ENCODE measurements at regions not wholly inside any gene's neighbourhood (a gene's known extent, or its start where the extent isn't known, plus 50 kb on each side); places are given as distances from the start of the nearest gene placed in this dataset.
"Not testable (repeated sequence)": the region's sequence is repeated elsewhere in the genome, so short reads cannot be mapped to it uniquely, and the experiment has no call there.

- Histone ChIP-seq H3K4me1 (peaks cover 0 to 13% (median 6%) of the 10 kb centered on the region in 4 donors), H3K27me3 (no peaks in the 10 kb centered on the region), H3K27ac (no peak overlapping the region), H3K36me3 (no peaks in the 10 kb centered on the region), H3K9me3 (peaks cover 0 to 4% (median 0%) of the 10 kb centered on the region in 4 donors), H3K4me3 (no peak overlapping the region)
- 62 to 70% methylated on average over 3 of the region's 3 CpGs for WGBS, 2 donors
- DNase-seq (ENCODE audit: low spot score in 2 of 2), result no peak
- TF ChIP-seq, protein P1, sequence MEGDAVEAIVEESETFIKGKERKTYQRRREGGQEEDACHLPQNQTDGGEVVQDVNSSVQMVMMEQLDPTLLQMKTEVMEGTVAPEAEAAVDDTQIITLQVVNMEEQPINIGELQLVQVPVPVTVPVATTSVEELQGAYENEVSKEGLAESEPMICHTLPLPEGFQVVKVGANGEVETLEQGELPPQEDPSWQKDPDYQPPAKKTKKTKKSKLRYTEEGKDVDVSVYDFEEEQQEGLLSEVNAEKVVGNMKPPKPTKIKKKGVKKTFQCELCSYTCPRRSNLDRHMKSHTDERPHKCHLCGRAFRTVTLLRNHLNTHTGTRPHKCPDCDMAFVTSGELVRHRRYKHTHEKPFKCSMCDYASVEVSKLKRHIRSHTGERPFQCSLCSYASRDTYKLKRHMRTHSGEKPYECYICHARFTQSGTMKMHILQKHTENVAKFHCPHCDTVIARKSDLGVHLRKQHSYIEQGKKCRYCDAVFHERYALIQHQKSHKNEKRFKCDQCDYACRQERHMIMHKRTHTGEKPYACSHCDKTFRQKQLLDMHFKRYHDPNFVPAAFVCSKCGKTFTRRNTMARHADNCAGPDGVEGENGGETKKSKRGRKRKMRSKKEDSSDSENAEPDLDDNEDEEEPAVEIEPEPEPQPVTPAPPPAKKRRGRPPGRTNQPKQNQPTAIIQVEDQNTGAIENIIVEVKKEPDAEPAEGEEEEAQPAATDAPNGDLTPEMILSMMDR (IDR thresholded peaks at IDR 0.05), result no peak
- TF ChIP-seq EP300 (IDR thresholded peaks at IDR 0.05) (no peak), POLR2A (IDR thresholded peaks at IDR 0.05) (no peak)
Observed at GRCh38 chr3:194062830-194063229, 73.1 kb upstream of the HES1 start.

DNA sequence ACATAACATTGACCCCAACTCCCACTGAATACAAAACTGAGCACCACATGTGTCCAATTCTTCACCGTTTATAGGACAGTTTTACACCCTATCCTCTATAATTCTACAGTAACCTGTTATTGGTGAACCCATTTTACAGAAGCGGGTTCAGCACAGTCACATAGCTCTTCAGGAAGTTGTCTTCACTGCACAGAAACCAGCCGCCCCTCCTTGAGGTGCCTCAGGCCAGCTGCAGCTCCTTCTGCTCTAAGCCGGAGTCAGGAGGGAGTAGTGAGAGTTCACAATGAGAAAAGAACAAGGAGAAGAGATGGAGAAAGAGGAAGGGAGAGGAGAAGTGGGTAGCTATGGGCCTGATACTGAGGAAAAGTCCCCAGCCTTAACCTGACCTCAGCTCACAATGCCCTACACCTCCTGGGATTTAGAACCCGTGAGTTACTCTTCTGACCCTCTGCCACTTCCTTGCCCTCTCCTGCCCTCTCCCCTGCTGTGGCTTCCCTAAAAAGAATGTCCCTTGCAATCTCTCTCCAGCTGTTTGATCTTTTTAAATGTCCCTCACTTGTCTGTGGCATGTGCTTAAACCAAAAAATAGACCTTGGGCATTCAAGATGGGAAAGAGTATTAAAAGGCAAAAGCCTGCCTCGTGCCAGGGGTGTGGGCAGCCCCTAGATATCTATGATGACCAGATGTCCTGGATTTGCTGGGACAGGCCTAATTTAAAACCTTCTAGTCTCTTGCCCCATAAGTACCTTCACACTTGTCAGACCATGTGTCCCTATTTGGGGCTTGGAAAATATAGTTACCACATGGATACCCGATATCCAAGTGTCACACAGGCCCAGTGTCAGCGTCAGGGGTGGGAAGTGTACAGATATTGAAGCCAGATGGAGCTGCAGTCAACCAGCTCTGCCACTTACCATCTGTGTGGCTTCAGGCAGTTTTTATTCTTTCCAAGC, 71.3 kb upstream of the HES1 start:
- H3K4me1 ChIP-seq, result no peaks in the 10 kb centered on the region
- H3K36me3 ChIP-seq, result no peaks in the 10 kb centered on the region
- TF ChIP-seq EP300 (IDR thresholded peaks at IDR 0.05) (no peak), POLR2A (IDR thresholded peaks at IDR 0.05) (no peak)
- TF ChIP-seq, protein P1 (IDR thresholded peaks at IDR 0.05), result no peak
- 86% methylated on average over 8 of the region's 8 CpGs for WGBS, 2 donors
- no peak overlapping the region for H3K27ac ChIP-seq
- no peak for DNase-seq (ENCODE audit: low spot score in 2 of 2)
- H3K4me3 ChIP-seq, result no peak overlapping the region
- H3K27me3 ChIP-seq, result no peaks in the 10 kb centered on the region
- H3K9me3 ChIP-seq, result peaks cover 0 to 15% (median 0%) of the 10 kb centered on the region in 4 donors

DNA sequence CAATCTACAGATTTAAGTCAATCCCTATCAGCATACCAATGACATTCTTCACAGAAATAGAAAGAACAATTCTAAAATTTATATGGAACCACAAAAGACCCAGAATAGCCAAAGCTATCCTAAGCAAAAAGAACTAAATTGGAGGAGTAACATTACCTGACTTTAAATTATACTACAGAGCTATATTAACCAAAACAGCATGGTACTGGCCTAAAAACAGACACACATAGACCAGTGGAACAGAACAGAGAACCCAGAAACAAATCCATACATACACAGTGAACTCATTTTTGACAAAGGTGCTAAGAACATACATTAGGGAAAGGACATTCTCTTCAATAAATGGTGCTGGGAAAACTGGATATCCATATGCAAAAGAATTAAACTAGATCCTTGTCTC, 68.6 kb upstream of the HES1 start:
- not testable (repeated sequence) for DNase-seq (ENCODE audit: low spot score in 2 of 2); H3K36me3 ChIP-seq; H3K4me3 ChIP-seq; H3K27me3 ChIP-seq; H3K27ac ChIP-seq
- Histone ChIP-seq H3K9me3 (peaks cover 0 to 16% (median 0%) of the 10 kb centered on the region in 4 donors), H3K4me1 (peaks cover 0 to 24% (median 9%) of the 10 kb centered on the region in 4 donors)

DNA sequence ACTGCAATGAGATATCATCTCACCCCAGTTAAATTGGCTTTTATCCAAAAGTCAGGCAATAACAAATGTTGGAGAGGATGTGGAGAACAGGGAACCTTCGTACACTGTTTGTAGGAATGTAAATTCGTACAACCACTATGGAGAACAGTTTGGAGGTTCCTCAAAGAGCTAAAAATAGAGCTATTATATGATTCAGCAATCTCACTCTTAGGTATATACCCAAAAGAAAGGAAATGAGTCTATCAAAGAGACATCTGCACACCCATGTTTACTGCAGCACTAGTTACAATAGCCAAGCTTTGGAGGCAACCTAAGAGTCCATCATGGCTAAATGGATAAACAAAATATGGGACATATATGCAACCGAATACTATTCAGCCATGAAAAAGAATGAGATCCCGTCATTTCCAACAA, 68.0 kb upstream of the HES1 start:
- Histone ChIP-seq H3K27me3 (no peaks in the 10 kb centered on the region), H3K4me3 (no peak overlapping the region), H3K4me1 (peaks cover 0 to 25% (median 9%) of the 10 kb centered on the region in 4 donors), H3K36me3 (no peaks in the 10 kb centered on the region), H3K9me3 (peaks cover 0 to 16% (median 0%) of the 10 kb centered on the region in 4 donors), H3K27ac (no peak overlapping the region)
- TF ChIP-seq EP300 (IDR thresholded peaks at IDR 0.05), result no peak
- TF ChIP-seq POLR2A (IDR thresholded peaks at IDR 0.05), result no peak
- TF ChIP-seq, protein P1 (IDR thresholded peaks at IDR 0.05), result no peak
- no peak for DNase-seq (ENCODE audit: low spot score in 2 of 2)
- 65 to 78% methylated on average over 4 of the region's 4 CpGs for WGBS, 2 donors

GRCh38 chr3:194069421-194070219, 66.3 kb upstream of the HES1 start:
- Histone ChIP-seq H3K27ac (peak overlapping the region in 1 of 4 donors; percentile 82), H3K4me3 (no peak overlapping the region), H3K9me3 (peaks cover 0 to 16% (median 0%) of the 10 kb centered on the region in 4 donors), H3K4me1 (peaks cover 0 to 25% (median 9%) of the 10 kb centered on the region in 4 donors), H3K36me3 (no peaks in the 10 kb centered on the region), H3K27me3 (no peaks in the 10 kb centered on the region)
- 87 to 91% methylated on average over 11 to 12 of the region's 12 CpGs for WGBS, 2 donors
- no peak for TF ChIP-seq EP300 (IDR thresholded peaks at IDR 0.05)
- TF ChIP-seq, protein P1 (IDR thresholded peaks at IDR 0.05), result no peak
- TF ChIP-seq POLR2A (IDR thresholded peaks at IDR 0.05), result no peak
- DNase-seq (ENCODE audit: low spot score in 2 of 2), result no peak
